ENCODE measurements at regions not wholly inside any gene's neighbourhood (a gene's known extent, or its start where the extent isn't known, plus 50 kb on each side); places are given as distances from the start of the nearest gene placed in this dataset.

DNA sequence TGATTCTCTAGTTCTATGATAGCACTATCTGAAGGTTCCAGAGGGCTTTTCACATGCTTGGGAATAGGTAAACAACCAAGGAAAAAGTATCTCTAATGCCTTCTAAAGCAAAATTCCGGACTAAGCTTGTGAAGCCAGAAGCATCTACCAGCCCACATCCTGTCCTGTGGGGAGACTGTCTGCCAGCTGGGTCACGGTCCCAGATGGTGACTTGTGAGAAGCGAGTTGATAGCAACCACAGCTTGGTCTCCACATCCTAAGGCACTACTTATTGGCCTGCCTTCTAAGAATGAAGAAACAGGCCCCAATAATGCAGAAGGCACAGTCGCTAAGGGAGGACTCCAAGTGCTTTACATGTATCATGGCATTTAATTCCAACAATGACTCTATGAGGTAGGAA lies 184.1 kb upstream of the ADRA1B start:
- Histone ChIP-seq H3K9ac (replicated peaks; ENCODE audit: extremely low read depth, insufficient read depth, low read length) (no peak overlapping the region), H3K4me2 (ENCODE audit: insufficient read depth, low read length) (no peak overlapping the region), H3K4me3 (replicated peaks in 1 of 3; ENCODE audit: insufficient read depth in 1 of 3, low read depth in 1 of 3, low read length in 3 of 3) (no peak overlapping the region), H3K79me2 (ENCODE audit: control insufficient read depth, insufficient read depth, low read length) (no peaks in the 10 kb centered on the region), H2AFZ (ENCODE audit: low read depth, low read length) (no peak overlapping the region), H3K9me1 (replicated peaks; ENCODE audit: control insufficient read depth, extremely low read depth, insufficient read depth, low read length) (no peaks in the 10 kb centered on the region), H3K36me3 (ENCODE audit: control insufficient read depth in 2 of 2, extremely low read depth in 1 of 2, insufficient read depth in 2 of 2, low read length in 2 of 2) (no peaks in the 10 kb centered on the region), H3K4me1 (ENCODE audit: control insufficient read depth, extremely low read depth, insufficient read depth, low read length) (no peaks in the 10 kb centered on the region), H3K27ac (ENCODE audit: insufficient read depth, low read depth, low read length) (no peak overlapping the region), H3K27me3 (ENCODE audit: control insufficient read depth in 2 of 2, insufficient read depth in 2 of 2, low read length in 2 of 2) (no peaks in the 10 kb centered on the region), H3K9me3 (replicated peaks; ENCODE audit: control insufficient read depth, insufficient read depth, low read length) (peaks cover 2% of the 10 kb centered on the region), H4K20me1 (replicated peaks; ENCODE audit: control insufficient read depth, extremely low read depth, insufficient read depth, low read length) (no peaks in the 10 kb centered on the region)
- TF ChIP-seq MYC (IDR thresholded peaks at IDR 0.05; ENCODE audit: low read depth, low read length) (no peak), EZH2 (IDR thresholded peaks at IDR 0.05; ENCODE audit: borderline replicate concordance, low read depth, low read length, severe bottlenecking) (no peak), GATA2 (IDR thresholded peaks at IDR 0.05; ENCODE audit: insufficient read depth, insufficient read length, low read depth, low read length) (no peak), CTCF (IDR thresholded peaks at IDR 0.05; ENCODE audit: extremely low read depth in 1 of 2, insufficient read depth in 1 of 2, low read depth in 1 of 2, low read length in 2 of 2) (no peak), FOS (IDR thresholded peaks at IDR 0.05; ENCODE audit: borderline replicate concordance, insufficient read depth, low read length) (no peak), MAX (IDR thresholded peaks at IDR 0.05; ENCODE audit: insufficient read depth, insufficient read length) (no peak), JUN (IDR thresholded peaks at IDR 0.05; ENCODE audit: borderline replicate concordance, insufficient read depth, insufficient read length, low read depth) (no peak)
- FAIRE-seq (no peak), DNase-seq (ENCODE audit: low read depth, low spot score) (no peak)
- CTCF ChIA-PET = no interaction called here
- dilution Hi-C loops (cut with MboI; ENCODE audit: extremely low pct_ligation_motif_present, low sequenced_read_pairs) = no loop called here
- POLR2A ChIA-PET = no interaction called here
- intact Hi-C loops (cut with micrococcal nuclease) = no loop called here
- no TSS peak for BruUV-seq (replicated peaks)
